ENCODE measurements at regions not wholly inside any gene's neighbourhood (a gene's known extent, or its start where the extent isn't known, plus 50 kb on each side); places are given as distances from the start of the nearest gene placed in this dataset.

- Histone ChIP-seq H3K9me2 (ENCODE audit: low read depth, low read length) (no peaks in the 10 kb centered on the region), H3K9me3 (ENCODE audit: low read length) (no peaks in the 10 kb centered on the region), H3F3A (ENCODE audit: insufficient read depth, low read length) (no peaks in the 10 kb centered on the region), H3K27ac (ENCODE audit: low read depth, low read length, poor library complexity, severe bottlenecking) (no peak overlapping the region), H3K4me1 (ENCODE audit: insufficient read depth, low read length, severe bottlenecking) (no peaks in the 10 kb centered on the region), H4K20me1 (ENCODE audit: insufficient read depth, low read length) (no peaks in the 10 kb centered on the region), H3K9ac (ENCODE audit: low read length) (no peak overlapping the region), H3K4me2 (ENCODE audit: low read length) (no peak overlapping the region), H3K4me3 (ENCODE audit: low read depth, low read length, poor library complexity, severe bottlenecking) (no peak overlapping the region), H2AFZ (ENCODE audit: low read length) (no peak overlapping the region), H3K36me3 (ENCODE audit: insufficient read depth, low read length) (no peaks in the 10 kb centered on the region), H3K79me2 (ENCODE audit: insufficient read depth, low read length) (no peaks in the 10 kb centered on the region), H3K27me3 (ENCODE audit: insufficient read depth, low read length) (no peaks in the 10 kb centered on the region)
- TF ChIP-seq EZH2 (IDR thresholded peaks at IDR 0.05; ENCODE audit: borderline replicate concordance, low read length), result no peak
- TF ChIP-seq CTCF (IDR thresholded peaks at IDR 0.05; ENCODE audit: low read length), result no peak
Observed at GRCh38 chr2:198874472-198874858, 583.3 kb downstream of the SATB2 start.

- no peak for TF ChIP-seq EZH2 (IDR thresholded peaks at IDR 0.05; ENCODE audit: borderline replicate concordance, low read length)
- no peak for TF ChIP-seq CTCF (IDR thresholded peaks at IDR 0.05; ENCODE audit: low read length)
- H3K79me2 ChIP-seq (ENCODE audit: insufficient read depth, low read length), result no peaks in the 10 kb centered on the region
- H2AFZ ChIP-seq (ENCODE audit: low read length), result no peak overlapping the region
- no peak overlapping the region for H3K27ac ChIP-seq (ENCODE audit: low read depth, low read length, poor library complexity, severe bottlenecking)
- H3K4me1 ChIP-seq (ENCODE audit: insufficient read depth, low read length, severe bottlenecking), result no peaks in the 10 kb centered on the region
- H3K4me3 ChIP-seq (ENCODE audit: low read depth, low read length, poor library complexity, severe bottlenecking), result no peak overlapping the region
- H3K36me3 ChIP-seq (ENCODE audit: insufficient read depth, low read length), result no peaks in the 10 kb centered on the region
- no peaks in the 10 kb centered on the region for H3K27me3 ChIP-seq (ENCODE audit: insufficient read depth, low read length)
- no peak overlapping the region for H3K9ac ChIP-seq (ENCODE audit: low read length)
- H3K9me2 ChIP-seq (ENCODE audit: low read depth, low read length), result no peaks in the 10 kb centered on the region
- no peaks in the 10 kb centered on the region for H4K20me1 ChIP-seq (ENCODE audit: insufficient read depth, low read length)
- no peak overlapping the region for H3K4me2 ChIP-seq (ENCODE audit: low read length)
- H3K9me3 ChIP-seq (ENCODE audit: low read length), result no peaks in the 10 kb centered on the region
- H3F3A ChIP-seq (ENCODE audit: insufficient read depth, low read length), result no peaks in the 10 kb centered on the region
Observed at GRCh38 chr2:198873503-198874471, 584.0 kb downstream of the SATB2 start.

GRCh38 chr2:198863655-198864054 is 594.1 kb downstream of the SATB2 start:
- H3K79me2 ChIP-seq (ENCODE audit: insufficient read depth, low read length), result no peaks in the 10 kb centered on the region
- H3K4me2 ChIP-seq (ENCODE audit: low read length), result no peak overlapping the region
- no peaks in the 10 kb centered on the region for H3K9me2 ChIP-seq (ENCODE audit: low read depth, low read length)
- H2AFZ ChIP-seq (ENCODE audit: low read length), result no peak overlapping the region
- H4K20me1 ChIP-seq (ENCODE audit: insufficient read depth, low read length), result no peaks in the 10 kb centered on the region
- H3K4me1 ChIP-seq (ENCODE audit: insufficient read depth, low read length, severe bottlenecking), result no peaks in the 10 kb centered on the region
- no peak overlapping the region for H3K4me3 ChIP-seq (ENCODE audit: low read depth, low read length, poor library complexity, severe bottlenecking)
- no peak overlapping the region for H3K27ac ChIP-seq (ENCODE audit: low read depth, low read length, poor library complexity, severe bottlenecking)
- peaks cover 1% of the 10 kb centered on the region; the same call in 1 of the 2 replicates for H3K9me3 ChIP-seq (ENCODE audit: low read length)
- H3K9ac ChIP-seq (ENCODE audit: low read length), result no peak overlapping the region
- no peaks in the 10 kb centered on the region for H3F3A ChIP-seq (ENCODE audit: insufficient read depth, low read length)
- no peaks in the 10 kb centered on the region for H3K27me3 ChIP-seq (ENCODE audit: insufficient read depth, low read length)
- no peaks in the 10 kb centered on the region for H3K36me3 ChIP-seq (ENCODE audit: insufficient read depth, low read length)
- TF ChIP-seq CTCF (IDR thresholded peaks at IDR 0.05; ENCODE audit: low read length) (no peak), EZH2 (IDR thresholded peaks at IDR 0.05; ENCODE audit: borderline replicate concordance, low read length) (no peak)

Data from OCI-LY1 (cell line).